Smooth muscle cell (in vitro differentiated cells): ENCODE measurements at regions not wholly inside any gene's neighbourhood (a gene's known extent, or its start where the extent isn't known, plus 50 kb on each side); places are given as distances from the start of the nearest gene placed in this dataset.
A peak's percentile ranks its signal among the peaks of the same experiment; 100 is the strongest.

Source experiments
- DNase-seq: peaks from one replicate; lab custom pipeline; 2025; ENCODE audit not compliant: unreplicated experiment; lab: John Stamatoyannopoulos, UW
- H2AFZ ChIP-seq: fragments of 200-600 bp; sonication (generic); 2 replicates; pipeline ENCODE4 v1.6.0; 2016; ENCODE audit warnings: antibody characterized with exemption, low read depth, mild to moderate bottlenecking
- H3F3A ChIP-seq: fragments of 200-600 bp; sonication (generic); 2 replicates; pipeline ENCODE4 v1.6.0; 2017; ENCODE audit warnings: antibody characterized with exemption, low read depth
- H3K27ac ChIP-seq: fragments of 200-600 bp; sonication (generic); 2 replicates; pipeline ENCODE4 v1.5.1; 2016; ENCODE audit warnings: low read depth, mild to moderate bottlenecking
- H3K27me3 ChIP-seq: fragments of 200-600 bp; sonication (generic); 2 replicates; pipeline ENCODE4 v1.6.1; 2016; ENCODE audit warnings: low read depth, mild to moderate bottlenecking
- H3K36me3 ChIP-seq: fragments of 200-600 bp; sonication (generic); 2 replicates; pipeline ENCODE4 v1.5.1; 2016; ENCODE audit warnings: low read depth
- H3K4me1 ChIP-seq: fragments of 200-600 bp; sonication (generic); 2 replicates; pipeline ENCODE4 v1.5.1; 2016; ENCODE audit warnings: low read depth
- H3K4me2 ChIP-seq: fragments of 200-600 bp; sonication (generic); 2 replicates; pipeline ENCODE4 v1.6.0; 2016; ENCODE audit warnings: mild to moderate bottlenecking
- H3K4me3 ChIP-seq: fragments of 200-600 bp; sonication (generic); 2 replicates; pipeline ENCODE4 v1.5.1; 2016; ENCODE audit warnings: mild to moderate bottlenecking
- H3K79me2 ChIP-seq: fragments of 200-600 bp; sonication (generic); 2 replicates; pipeline ENCODE4 v1.6.0; 2016; ENCODE audit warnings: low read depth, mild to moderate bottlenecking
- H3K9ac ChIP-seq: fragments of 200-600 bp; sonication (generic); 2 replicates; pipeline ENCODE4 v1.6.0; 2016; ENCODE audit warnings: low read depth
- H3K9me3 ChIP-seq: fragments of 200-600 bp; sonication (generic); replicated peaks from 2 replicates; pipeline ENCODE4 v1.5.1; 2016; ENCODE audit warnings: low read depth
- H4K20me1 ChIP-seq: fragments of 200-600 bp; sonication (generic); 2 replicates; pipeline ENCODE4 v1.6.0; 2016; ENCODE audit warnings: low read depth
- WGBS: methylation state at CpG from one replicate; pipeline ENCODE4 v1.1.7; 2016; ENCODE audit warnings: low lambda C conversion rate; 5-methylcytosine and 5-hydroxymethylcytosine counted together
- TF ChIP-seq, protein P1 (sequence below): fragments of 200-600 bp; sonication (generic); IDR thresholded peaks from 2 replicates; pipeline ENCODE4 v1.5.1; 2017; ENCODE audit warnings: borderline replicate concordance, mild to moderate bottlenecking, antibody characterized with exemption; ENCODE audit not compliant: insufficient read depth, poor library complexity, severe bottlenecking

DNA sequence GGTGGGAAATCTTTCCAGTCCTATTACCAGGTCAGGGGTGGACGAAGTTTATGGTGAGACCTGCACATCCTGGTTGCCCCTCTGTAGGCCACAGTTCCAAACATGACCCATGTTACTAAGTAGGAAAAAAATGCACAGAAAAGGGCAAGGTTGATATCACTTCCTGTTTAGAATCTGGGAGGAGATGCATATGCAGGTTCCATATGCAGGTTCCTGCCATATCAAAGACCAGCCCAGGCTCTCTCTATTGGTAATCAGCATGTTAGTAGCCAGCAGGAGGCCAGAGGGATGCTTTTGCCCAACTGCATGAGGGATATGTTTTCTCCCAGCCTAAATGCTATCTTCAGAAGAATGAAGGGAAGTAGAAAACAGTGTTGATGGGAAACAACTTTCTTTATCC, 657.2 kb downstream of the ANKRD50 start:
- H3K4me2 ChIP-seq = no peak overlapping the region
- no peaks in the 10 kb centered on the region for H3K79me2 ChIP-seq
- no peak overlapping the region for H3K9ac ChIP-seq
- H3K27me3 ChIP-seq = no peaks in the 10 kb centered on the region
- H3K4me1 ChIP-seq = peaks cover 5% of the 10 kb centered on the region
- H3K36me3 ChIP-seq = no peaks in the 10 kb centered on the region
- H3K9me3 ChIP-seq = no peaks in the 10 kb centered on the region
- no peaks in the 10 kb centered on the region for H4K20me1 ChIP-seq
- 96% methylated on average over 1 of the region's 1 CpG for WGBS
- no peak overlapping the region for H3K27ac ChIP-seq
- no peaks in the 10 kb centered on the region for H3F3A ChIP-seq
- no peak overlapping the region for H2AFZ ChIP-seq
- H3K4me3 ChIP-seq = no peak overlapping the region
- TF ChIP-seq, protein P1, sequence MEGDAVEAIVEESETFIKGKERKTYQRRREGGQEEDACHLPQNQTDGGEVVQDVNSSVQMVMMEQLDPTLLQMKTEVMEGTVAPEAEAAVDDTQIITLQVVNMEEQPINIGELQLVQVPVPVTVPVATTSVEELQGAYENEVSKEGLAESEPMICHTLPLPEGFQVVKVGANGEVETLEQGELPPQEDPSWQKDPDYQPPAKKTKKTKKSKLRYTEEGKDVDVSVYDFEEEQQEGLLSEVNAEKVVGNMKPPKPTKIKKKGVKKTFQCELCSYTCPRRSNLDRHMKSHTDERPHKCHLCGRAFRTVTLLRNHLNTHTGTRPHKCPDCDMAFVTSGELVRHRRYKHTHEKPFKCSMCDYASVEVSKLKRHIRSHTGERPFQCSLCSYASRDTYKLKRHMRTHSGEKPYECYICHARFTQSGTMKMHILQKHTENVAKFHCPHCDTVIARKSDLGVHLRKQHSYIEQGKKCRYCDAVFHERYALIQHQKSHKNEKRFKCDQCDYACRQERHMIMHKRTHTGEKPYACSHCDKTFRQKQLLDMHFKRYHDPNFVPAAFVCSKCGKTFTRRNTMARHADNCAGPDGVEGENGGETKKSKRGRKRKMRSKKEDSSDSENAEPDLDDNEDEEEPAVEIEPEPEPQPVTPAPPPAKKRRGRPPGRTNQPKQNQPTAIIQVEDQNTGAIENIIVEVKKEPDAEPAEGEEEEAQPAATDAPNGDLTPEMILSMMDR = no peak
- DNase-seq = no peak

DNA sequence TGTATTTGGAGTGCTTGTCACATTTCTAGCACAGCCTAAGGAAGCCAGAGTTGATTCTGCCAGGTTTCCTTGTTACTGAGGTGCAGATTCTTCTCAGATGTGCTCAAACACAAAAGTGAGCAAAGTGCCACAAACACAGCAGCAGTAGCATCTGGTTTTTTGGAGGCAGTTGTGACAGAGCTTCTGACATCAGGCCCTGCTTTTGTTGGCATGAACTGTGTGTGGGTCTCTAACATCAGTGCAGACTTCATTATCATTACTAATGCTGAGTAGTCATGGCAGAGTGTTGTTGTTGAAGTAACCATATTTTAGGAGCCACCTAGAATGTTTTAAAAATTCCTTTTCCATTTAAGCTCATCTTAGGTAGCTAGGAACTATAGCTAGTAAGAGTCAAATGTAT, 656.6 kb downstream of the ANKRD50 start:
- DNase-seq = no peak
- Histone ChIP-seq H4K20me1 (no peaks in the 10 kb centered on the region), H3K36me3 (no peaks in the 10 kb centered on the region), H3K4me2 (no peak overlapping the region), H3K27me3 (no peaks in the 10 kb centered on the region), H3K9me3 (no peaks in the 10 kb centered on the region), H3K9ac (no peak overlapping the region), H3F3A (peaks cover 3% of the 10 kb centered on the region), H2AFZ (no peak overlapping the region), H3K27ac (no peak overlapping the region), H3K4me1 (peaks cover 11% of the 10 kb centered on the region), H3K79me2 (no peaks in the 10 kb centered on the region), H3K4me3 (no peak overlapping the region)
- TF ChIP-seq, protein P1 = no peak

DNA sequence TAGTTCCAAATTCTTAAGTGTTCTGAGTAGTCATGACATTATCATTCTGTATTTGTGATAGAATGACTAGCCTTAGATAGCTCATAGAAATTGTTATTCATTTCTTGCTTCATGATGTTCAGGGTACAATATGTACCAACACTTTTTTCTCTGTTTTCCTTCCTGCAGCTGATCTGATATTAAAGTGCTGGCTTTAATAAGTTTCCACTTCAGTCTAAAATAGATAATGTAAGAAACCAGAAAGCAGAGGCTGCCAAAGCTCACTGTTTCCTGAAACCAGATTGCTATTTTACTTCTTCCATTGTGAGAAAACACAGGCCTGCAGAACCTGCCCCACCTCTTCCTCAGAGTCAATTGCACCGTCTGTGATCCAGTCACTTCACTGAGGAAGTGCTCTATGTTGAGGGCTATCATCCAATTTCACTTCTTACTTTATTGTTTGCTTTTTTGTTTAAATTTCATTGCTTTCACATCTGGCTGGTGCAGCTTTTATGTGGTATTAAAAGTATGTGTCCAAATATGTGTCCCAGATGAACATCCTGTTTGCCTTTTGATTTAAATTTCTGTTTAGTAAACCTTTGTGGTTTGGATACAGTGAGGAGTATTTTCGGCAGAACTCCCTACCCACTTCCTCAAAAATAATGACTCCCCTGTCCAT, 652.1 kb downstream of the ANKRD50 start:
- no peak for DNase-seq
- WGBS = 13% methylated on average over 2 of the region's 2 CpGs

More for the DNA sequence above, 652.1 kb downstream of the ANKRD50 start:
- Histone ChIP-seq H4K20me1 (no peaks in the 10 kb centered on the region), H3K4me2 (peak overlapping the region; percentile 64), H3K4me3 (no peak overlapping the region), H3K9ac (no peak overlapping the region), H2AFZ (peak overlapping the region; percentile 20), H3K27ac (peak overlapping the region; percentile 26), H3K79me2 (no peaks in the 10 kb centered on the region), H3K27me3 (no peaks in the 10 kb centered on the region), H3K9me3 (no peaks in the 10 kb centered on the region), H3K36me3 (no peaks in the 10 kb centered on the region), H3K4me1 (peaks cover 22% of the 10 kb centered on the region), H3F3A (peaks cover 3% of the 10 kb centered on the region)
- TF ChIP-seq, protein P1 = no peak
